GM18873 (cell line): ENCODE measurements at regions not wholly inside any gene's neighbourhood (a gene's known extent, or its start where the extent isn't known, plus 50 kb on each side); places are given as distances from the start of the nearest gene placed in this dataset.
"Not testable (repeated sequence)": the region's sequence is repeated elsewhere in the genome, so short reads cannot be mapped to it uniquely, and the experiment has no call there.

Experiments used
- ATAC-seq: cut with Tn5 transposase; IDR thresholded peaks from one replicate; pipeline ENCODE4 v1.9.1; 2021; ENCODE audit warnings: mild to moderate bottlenecking, moderate library complexity, moderate number of reproducible peaks; ENCODE audit not compliant: unreplicated experiment, low FRiP score

- not testable (repeated sequence) for ATAC-seq
These were observed 78.2 kb upstream of the RAB12 start for GRCh38 chr18:8531084-8531483.

GRCh38 chr18:8536231-8536630, 73.0 kb upstream of the RAB12 start:
- ATAC-seq, result no peak

GRCh38 chr18:8536922-8537321, 72.3 kb upstream of the RAB12 start:
- no peak for ATAC-seq

GRCh38 chr18:8537400-8537799, 71.8 kb upstream of the RAB12 start:
- no peak for ATAC-seq

- ATAC-seq, result no peak
These were observed 70.3 kb upstream of the RAB12 start for GRCh38 chr18:8538935-8539334.

GRCh38 chr18:8546677-8547076, 62.6 kb upstream of the RAB12 start:
- ATAC-seq, result no peak

GRCh38 chr18:8548186-8548585, 61.1 kb upstream of the RAB12 start:
- no peak for ATAC-seq

- ATAC-seq, result no peak
These were observed 59.9 kb upstream of the RAB12 start for GRCh38 chr18:8549254-8549757.

- ATAC-seq, result no peak
These were observed 57.1 kb upstream of the RAB12 start for GRCh38 chr18:8552151-8552550.

- no peak for ATAC-seq
These were observed 54.9 kb upstream of the RAB12 start for GRCh38 chr18:8554354-8554753.

- no peak for ATAC-seq
These were observed 52.8 kb upstream of the RAB12 start for GRCh38 chr18:8556424-8556823.
